CD1c-positive myeloid dendritic cell (primary cell): ENCODE measurements at regions not wholly inside any gene's neighbourhood (a gene's known extent, or its start where the extent isn't known, plus 50 kb on each side); places are given as distances from the start of the nearest gene placed in this dataset.
"Not testable (repeated sequence)": the region's sequence is repeated elsewhere in the genome, so short reads cannot be mapped to it uniquely, and the experiment has no call there.

Source experiments
- DNase-seq: peaks from one replicate; pipeline ENCODE4 v3.0.0-alpha.2; 2016; ENCODE audit errors: extremely low spot score

GRCh38 chr9:115879451-115879850, 274.1 kb upstream of the PAPPA start:
- DNase-seq: no peak

GRCh38 chr9:115880221-115880885, 273.2 kb upstream of the PAPPA start:
- no peak for DNase-seq

- no peak for DNase-seq
These were observed 270.7 kb upstream of the PAPPA start for GRCh38 chr9:115882911-115883310.

GRCh38 chr9:115883467-115884329, 269.9 kb upstream of the PAPPA start:
- DNase-seq: no peak

DNA sequence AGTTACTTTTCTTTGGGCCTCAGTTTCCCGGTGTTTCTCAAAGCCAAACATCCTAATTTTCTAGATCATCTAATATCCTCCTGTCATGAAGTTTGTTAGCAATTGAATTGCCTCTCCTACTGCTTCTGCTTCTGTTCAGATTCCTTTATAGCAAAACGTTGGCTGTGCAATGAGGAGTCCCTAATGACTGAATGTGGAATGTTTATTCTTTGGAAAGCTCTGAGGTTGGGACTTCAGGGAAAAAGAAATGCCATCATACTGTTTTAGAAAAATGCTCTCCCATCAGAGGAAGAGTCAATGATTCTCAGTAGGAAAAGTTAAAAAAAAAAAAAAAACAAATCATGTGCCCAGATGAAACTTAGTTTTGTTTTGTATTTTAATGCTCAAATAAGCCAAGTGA, 268.7 kb upstream of the PAPPA start:
- no peak for DNase-seq

DNA sequence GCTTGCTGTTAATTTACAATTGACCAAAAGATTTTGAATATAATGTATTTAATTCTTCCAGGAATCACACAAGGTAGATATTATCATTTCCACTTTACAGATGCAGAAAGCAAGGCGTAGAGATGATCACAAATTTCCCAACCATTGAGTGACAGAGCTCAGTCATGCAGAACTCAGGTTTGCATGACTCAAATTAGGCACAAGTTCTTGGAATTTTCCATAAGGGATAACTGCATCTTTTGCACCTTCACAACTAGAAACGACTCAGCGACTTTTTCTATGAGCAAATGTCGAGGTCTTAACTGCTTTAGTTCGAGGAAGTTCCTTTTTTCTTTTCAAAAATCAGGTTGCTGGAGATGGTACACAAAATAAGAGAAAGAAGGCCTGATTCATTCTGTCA, 265.5 kb upstream of the PAPPA start:
- DNase-seq: no peak

DNA sequence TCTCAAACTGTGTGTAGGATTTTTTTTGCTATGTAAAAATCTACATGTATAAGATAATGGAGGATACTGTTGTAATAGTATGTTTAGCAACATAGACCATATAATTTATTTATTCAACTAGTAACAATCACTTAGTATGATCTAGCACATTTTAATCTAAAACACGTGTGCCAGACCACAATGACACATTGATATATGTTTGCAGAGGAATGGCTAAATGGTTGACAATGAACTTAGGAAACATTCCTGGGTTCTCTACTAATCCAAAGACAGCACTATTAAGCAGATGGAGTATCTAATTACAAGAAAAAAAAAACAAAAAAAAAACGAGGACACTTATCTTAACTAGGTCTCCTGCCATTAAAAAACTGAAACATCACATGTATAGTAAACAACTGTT, 261.7 kb upstream of the PAPPA start:
- DNase-seq: no peak

GRCh38 chr9:115898478-115898877, 255.1 kb upstream of the PAPPA start:
- DNase-seq: not testable (repeated sequence)

DNA sequence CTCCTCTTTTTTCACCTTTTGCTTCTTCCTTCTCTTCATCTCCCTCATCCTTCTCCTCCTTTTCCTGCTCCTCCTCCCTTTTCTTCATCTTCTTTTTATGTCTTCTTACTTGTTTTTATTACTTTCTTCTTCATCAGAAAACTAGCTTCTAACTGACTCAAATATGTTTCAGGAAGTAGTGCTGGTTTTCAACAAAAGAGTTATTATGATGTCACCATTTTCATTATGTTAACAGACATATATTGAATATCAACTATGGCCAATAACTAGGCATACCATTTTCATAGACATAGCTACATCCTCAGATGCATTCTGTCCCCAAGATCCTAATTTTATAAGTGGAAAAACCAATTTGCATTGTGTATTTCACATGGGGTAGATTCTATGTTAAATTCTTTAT, 252.9 kb upstream of the PAPPA start:
- DNase-seq: no peak

GRCh38 chr9:115910959-115911358, 242.6 kb upstream of the PAPPA start:
- DNase-seq: no peak

DNA sequence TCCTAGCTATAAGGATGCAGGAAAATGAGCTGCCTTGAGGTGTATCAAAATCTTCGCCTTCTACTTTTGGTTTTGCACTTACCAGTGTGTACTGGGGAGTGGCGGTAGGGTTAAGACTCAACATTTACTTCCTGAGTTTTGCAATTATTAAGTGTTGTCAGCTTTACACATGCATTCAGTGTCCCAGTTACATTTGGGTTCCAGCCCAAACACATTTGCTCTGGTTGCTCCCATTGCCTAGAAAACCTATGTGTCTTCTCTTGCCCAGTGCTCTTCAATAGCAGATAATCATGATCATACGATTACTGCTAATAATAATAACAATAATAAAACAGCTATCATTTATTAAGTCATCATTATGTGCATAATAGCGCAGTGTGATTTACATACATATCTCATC, 241.5 kb upstream of the PAPPA start:
- DNase-seq: no peak

DNA sequence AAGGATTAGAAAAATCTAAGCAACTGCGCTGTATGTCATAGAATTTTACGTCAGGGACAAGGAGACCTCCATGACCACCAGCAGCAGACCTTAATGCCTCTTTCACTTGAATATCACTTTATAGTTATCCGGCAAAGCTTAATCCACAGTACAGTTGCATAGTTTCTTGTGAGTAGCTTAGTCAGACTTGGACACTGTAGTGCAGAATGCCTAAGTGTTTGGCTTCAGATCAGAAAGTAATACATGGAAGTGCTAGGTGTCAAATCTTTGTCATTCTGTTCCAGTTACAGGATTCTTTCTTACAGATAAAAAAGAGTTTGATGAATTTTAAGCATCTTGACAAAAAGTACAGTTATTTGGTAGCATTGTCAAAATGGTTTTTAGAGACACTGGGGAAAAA, 239.9 kb upstream of the PAPPA start:
- no peak for DNase-seq

GRCh38 chr9:115914291-115914690, 239.3 kb upstream of the PAPPA start:
- no peak for DNase-seq

- no peak for DNase-seq
These were observed 232.3 kb upstream of the PAPPA start for GRCh38 chr9:115921301-115921700.

DNA sequence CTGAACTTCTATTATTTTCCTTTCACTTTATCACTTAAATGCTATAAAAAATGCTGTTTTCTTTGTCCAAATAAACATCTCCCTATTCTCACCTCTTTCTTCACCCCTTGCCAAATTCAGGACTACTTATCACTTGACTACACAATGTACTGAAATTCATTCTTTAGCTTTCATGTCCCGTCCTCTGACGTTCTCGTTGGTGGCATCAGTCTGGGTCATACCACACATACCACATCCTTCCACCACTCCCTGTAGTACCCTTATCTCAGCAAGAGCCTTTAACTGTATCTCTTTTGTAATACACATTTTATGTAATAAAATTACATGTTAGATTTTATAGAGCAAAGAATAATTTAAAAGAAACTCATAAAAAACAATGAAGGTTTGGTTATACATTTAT, 231.1 kb upstream of the PAPPA start:
- no peak for DNase-seq

DNA sequence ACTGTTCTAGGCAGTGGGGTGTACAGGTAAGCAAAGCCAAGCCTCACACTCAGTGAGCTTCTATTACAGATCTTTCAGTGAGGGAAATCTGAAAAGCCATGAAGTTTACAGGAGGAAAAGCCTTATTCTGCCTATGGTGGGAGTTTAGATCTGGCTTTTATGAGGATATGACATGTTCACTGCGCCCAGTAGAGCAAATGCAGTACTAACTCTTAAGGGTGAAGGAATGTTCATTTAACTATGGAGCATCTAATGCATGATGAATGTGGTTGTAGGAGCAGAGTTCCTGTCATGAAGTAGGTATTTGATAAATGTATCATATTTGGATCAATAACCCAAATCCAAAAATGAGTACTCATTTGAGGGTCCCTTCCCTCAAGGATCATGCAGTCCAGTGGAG, 230.2 kb upstream of the PAPPA start:
- no peak for DNase-seq

DNA sequence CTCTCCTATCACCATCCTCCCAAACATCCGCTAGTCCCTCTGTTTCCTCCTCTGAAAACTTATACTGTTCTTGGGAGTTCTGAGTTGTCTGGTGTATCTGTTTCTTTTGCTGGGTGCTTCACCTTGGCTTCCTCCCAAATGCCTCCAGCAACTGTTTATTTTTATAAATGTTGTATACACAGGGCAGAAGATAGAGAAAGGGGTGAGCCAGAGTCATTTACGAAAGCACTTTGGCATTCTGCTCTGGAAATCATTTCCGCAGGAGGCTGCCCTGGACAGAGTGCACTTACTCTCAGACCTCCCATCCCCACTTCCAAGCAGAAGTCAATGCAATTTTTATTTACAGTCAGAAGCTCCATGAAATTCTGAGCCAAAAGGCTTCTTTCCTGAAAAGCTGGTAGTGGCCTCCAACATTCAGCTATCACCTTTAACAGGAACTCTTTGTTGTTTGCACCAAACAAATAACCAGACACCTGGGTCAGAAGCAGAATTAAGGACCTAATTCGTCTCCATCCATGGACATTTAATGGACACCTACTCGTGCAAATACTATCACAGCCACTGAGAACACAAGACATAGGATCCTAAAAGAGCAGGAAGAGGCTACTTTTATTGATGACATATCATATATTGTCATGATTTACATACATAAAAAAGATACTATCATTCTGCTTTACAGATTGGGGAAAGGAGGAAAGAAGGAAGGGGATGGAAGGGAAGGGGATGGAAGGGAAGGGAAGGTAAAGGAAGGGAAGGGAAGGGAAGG, 229.5 kb upstream of the PAPPA start:
- no peak for DNase-seq

GRCh38 chr9:115924669-115924987, 229.0 kb upstream of the PAPPA start:
- DNase-seq: no peak

GRCh38 chr9:115925424-115925823, 228.2 kb upstream of the PAPPA start:
- no peak for DNase-seq

- DNase-seq: no peak
These were observed 223.1 kb upstream of the PAPPA start for GRCh38 chr9:115930472-115930871.

DNA sequence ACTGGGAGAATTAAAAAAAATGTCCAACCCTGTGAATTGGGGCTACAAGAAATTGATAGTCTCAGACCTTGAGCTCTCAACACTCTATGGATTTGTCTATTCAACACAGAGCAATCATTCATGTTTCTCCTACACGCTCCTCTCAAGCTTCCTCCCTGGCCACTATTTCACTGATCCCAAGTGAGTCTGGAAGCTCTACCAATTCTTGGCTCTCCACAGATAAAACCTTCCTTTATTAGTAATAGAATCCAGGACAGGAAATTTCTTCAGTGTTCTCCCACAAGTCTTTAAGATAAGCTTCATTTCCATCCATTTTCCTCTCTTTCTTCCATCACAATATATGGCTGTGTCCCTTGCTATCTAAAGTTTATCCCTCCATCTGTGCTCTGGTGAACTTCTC, 215.1 kb upstream of the PAPPA start:
- no peak for DNase-seq

- DNase-seq: no peak
These were observed 214.4 kb upstream of the PAPPA start for GRCh38 chr9:115939065-115939765.
